ENCODE measurements at regions not wholly inside any gene's neighbourhood (a gene's known extent, or its start where the extent isn't known, plus 50 kb on each side); places are given as distances from the start of the nearest gene placed in this dataset.

DNA sequence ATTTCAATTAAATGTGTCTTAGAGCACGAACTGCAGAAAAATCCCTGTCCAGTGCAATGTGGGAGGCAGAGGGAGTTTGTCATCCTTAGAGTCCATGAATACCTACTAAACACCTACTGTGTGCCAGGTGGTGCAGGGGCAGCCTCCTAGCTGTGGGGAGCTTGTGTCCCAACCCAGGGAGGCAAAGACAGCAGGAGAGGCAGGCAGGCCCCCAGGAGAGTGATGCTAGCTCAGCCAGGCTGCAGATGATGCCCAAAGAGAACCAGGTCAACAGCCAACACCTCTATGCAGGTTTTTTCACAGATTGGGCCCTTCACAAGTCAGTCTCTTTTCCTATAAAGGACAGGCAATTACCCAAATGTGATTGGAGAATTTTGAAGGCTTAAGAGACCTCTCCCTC is 108.2 kb upstream of the UQCRFS1 start:
- no peak for DNase-seq (ENCODE audit: low read depth in 2 of 3, low spot score in 2 of 3)

DNA sequence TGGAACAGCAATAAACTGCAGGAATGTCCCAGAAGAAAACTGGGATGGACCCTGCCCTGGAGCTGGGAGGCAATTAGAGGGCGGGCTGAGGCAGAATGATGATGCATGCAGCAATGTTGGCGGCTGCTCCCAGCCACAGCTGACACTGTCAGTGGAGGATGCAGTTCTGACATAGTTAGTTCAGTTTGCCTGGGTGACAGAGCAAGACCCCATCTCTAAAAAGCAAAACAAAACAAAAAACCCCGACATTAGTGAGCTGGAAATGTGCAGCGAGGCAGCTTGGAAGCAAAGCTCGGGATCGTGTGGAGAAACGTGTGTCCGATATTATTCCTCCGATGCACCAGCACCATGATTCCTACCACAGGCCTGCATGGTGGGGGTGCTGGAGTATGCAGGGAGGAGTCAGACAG is 110.1 kb upstream of the UQCRFS1 start:
- no peak for DNase-seq (ENCODE audit: low read depth in 2 of 3, low spot score in 2 of 3)

DNA sequence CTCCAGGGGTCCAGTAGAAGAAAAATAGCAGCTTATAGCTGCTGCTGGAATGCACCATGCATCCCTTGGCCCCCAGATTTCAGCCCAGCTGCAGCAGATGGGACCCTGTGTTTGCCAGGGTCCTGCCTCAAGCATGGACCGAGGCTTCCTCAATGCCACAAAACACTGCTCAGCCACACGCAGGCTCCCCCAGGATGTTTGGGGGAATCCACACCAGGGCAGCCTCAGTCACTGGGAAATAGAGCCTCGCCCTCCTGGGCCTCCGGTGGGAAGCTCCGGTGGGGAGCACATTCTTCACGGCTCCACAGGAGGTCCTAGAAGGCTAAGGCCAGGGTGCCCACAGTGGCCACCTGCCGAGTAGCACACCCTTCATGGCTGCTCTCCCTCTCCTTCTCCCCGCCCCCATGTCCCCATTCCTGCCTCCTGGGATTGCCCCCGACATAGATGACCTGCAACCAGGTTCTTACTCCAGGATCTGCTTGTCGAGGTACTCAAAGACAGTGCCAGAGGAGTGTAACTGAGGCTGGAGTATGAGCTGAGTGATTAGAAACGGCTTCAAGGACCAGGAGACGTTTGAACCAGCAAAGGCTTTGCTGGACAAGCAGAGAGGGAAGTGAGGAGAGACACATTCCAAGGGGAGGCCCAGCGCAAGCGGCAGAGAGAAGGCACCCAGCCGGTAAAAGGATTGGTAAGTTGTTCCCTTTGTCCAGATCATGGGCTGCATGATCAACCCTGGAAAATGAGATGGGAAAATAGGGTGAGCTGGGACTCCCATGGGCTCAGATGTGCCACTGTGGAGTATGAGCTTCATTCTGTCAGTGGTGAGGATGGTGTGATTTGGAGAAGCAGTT is 110.7 kb upstream of the UQCRFS1 start:
- DNase-seq (ENCODE audit: low read depth in 2 of 3, low spot score in 2 of 3), result no peak

DNA sequence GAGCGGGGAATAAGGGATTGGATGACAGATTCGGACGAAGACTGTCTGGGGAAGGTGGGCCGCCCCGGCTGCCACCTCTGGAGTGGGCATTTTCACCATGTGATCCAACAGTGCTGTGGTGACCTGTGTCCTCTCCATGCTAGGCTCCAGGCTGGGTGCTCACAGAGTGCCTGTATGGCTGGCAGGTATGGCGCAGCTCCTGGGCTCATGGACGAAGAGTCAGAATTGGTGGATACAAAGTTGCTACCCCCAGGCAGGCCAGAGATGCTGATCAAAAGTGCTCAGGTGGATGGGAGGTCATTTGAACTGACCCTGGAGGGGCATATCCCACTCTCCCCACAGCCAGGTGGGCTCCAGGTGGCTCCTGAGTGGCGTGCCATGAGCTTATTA is 111.3 kb upstream of the UQCRFS1 start:
- no peak for DNase-seq (ENCODE audit: low read depth in 2 of 3, low spot score in 2 of 3)

DNA sequence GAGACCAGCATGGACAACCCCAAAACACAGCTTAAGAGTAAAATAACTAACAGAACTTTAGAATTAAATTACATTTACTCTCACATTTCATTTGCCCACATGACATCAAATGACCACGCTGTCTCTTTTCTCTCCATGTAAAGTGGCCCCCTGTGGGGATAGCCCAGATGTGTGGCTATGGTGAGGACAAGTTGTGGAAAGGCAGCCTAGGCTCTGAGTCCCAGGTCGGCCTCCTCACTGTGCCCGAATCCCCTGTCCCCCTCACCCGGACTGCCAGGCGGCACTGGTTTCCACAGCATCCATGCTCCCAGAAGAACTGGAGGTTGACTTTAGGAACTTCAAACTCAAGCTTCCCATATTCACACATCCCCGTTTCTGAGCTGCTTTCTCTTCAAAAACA is 111.8 kb upstream of the UQCRFS1 start:
- no peak for DNase-seq (ENCODE audit: low read depth in 2 of 3, low spot score in 2 of 3)

DNA sequence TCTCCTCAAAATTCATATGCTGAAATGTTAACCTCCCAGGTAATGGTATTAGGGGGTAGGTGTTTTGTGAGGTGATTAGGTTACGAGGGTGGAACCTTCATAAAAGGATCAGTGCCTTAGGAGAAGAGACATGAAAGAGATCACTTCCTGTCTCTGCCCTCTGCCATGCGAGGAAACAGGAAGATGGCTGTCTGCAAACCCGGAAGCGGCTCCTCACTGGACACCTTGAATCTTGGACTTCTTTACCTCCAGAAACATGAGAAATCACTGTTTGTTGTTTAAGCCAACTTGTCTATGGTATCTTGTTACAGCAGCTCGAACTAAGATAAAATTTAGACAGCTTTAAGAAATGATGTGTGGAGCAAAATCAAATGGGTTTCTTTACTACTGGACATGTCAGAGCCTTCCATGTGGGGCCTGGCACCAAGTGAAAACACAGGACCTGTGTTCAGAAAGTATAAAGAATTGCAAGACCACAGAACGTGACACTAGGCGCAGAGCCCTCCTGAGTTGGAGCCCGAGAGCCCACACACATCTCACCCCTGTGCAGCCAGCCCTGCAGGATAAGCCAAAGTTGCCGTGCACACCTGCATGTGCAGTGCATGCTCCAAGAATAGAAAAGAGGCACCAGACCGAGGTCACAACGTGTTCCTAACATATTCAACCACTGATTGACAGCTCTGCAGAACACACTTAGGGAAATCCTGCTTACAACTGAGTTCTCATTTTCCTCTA is 112.5 kb upstream of the UQCRFS1 start:
- no peak for DNase-seq (ENCODE audit: low read depth in 2 of 3, low spot score in 2 of 3)

DNA sequence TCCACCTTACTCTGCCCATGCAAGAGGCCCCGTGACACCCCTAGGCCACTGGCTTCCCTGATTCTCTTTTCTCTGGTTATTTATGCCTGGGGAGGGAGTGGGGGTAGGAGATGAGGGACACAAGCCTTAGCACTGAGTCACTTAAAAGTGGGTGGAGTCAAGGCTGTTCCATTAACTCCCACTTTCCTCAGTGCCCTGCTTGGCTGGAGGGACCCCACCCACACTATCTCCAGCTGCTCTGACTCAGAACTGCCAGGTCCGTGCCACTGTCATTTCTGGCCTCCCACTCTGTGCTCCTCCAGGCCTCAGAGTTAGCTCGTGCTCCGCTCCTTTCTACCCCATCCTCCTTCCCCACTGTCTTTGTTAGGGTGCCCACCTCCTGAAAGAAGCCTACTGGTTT is 113.4 kb upstream of the UQCRFS1 start:
- no peak for DNase-seq (ENCODE audit: low read depth in 2 of 3, low spot score in 2 of 3)

DNA sequence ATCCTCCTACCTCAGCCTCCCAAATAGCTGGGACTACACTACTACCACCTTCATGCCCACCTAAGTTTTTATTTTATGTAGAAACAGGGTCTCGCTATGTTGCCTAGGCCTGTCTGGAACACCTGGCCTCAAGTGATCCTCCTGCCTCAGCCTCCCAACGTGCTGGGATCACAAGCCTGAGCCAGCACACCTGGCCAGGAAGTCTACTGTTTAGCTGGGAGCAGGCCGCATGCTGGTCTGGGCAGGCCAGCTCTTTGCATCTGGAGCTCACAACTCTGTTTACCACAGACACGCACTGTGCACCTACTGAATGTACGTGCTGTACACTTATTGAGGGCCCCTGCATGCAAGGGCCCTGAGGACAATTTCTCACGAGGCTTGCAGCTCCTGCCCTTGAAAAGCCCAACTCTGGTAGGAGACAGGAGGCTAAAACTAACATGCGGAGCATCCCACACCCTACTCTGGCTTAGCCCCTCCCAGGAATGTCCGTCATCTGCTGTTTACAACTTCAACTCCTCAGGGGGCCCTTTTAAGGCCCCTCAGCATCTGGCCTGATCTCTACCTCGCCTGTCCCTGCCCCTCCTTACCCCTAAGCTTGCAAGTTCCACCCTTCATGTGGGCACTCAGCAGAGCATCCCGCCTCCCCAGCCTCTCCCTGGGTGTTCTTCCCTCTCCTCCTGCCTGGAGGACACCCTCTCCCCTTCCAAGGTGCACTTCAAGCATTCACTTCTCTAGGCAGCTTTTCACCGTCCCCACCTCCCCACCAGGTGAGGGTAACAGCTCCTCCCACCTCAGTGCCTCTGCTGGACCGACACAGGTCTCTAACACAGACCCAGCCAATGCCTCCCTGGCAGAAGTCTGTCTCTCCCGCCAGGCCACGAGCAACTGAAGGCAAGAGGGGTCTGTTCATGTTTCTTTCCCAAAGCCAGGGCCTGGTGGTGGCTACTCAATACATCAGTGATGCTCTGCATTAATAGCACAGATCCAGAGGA is 114.2 kb upstream of the UQCRFS1 start:
- no peak for DNase-seq (ENCODE audit: low read depth in 2 of 3, low spot score in 2 of 3)

DNA sequence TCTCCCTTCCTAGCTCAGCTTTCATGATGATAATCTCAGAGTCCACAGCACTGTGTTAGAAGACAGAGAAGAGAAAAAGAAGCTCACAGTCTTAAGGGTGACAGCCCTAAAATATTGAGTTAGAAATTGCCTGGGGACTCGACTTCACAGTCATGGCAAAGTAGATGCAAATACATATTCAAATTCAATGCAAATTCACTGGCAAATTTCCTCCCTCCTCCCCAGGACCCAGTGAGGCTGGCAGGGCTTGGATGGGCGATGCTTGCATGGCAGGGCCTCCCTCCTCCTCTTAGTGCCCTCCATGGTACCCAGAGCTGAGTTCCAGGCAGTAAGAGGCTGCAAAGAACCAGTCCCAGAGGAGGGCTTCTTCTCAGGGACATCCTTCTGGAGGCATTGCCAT is 115.6 kb upstream of the UQCRFS1 start:
- DNase-seq (ENCODE audit: low read depth in 2 of 3, low spot score in 2 of 3), result no peak

DNA sequence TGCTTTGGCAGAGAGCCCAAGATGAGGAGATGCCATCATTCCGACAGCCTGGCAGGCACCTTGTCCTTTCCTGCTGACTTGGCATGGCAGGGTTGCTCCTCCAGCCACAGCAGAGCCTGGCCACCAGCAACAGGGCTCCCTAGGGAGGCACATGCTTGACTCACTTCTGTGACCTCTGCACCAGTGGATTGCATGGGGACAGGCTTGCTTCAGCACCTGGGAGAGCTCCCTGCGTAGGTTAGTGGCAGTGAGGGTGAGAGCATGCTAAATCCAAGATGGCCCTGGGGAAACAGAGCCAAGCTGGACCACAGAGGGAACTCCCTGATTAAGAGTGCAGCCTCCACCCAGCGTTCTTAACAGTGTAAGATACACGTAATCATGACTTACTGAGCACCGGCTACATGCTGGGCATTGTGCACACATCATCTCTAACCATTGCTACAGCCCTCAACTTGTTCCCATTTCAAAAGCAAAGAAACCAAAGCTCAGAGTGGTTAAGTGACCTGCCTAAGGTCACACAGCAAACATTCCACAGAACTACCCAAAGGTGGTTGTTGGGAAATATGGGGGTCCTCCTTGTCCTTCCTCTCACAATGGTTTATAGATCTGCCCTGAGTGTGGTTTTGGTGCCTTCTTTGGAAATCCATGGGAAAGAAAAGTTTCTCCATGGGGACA is 116.6 kb upstream of the UQCRFS1 start:
- DNase-seq (ENCODE audit: low read depth in 2 of 3, low spot score in 2 of 3), result no peak

DNA sequence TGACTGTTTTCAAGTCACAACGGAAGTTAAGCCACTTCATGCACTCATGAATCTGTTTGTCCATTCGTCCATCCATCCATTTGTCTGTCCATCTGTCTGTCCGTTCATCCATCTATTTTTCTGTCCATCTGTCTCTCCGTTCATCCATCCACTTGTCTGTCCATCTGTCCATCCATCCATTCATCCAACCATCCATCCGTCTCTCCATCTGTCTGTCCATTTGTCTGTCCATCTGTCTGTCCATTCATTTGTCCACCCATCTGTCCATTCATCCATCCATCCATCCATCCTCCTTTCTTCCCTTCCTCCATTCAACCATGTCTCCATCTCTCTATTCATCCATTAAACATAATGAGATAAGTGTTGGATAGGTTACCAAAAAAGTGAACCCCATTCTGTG is 123.5 kb upstream of the UQCRFS1 start:
- DNase-seq (ENCODE audit: low read depth in 2 of 3, low spot score in 2 of 3), result no peak

DNA sequence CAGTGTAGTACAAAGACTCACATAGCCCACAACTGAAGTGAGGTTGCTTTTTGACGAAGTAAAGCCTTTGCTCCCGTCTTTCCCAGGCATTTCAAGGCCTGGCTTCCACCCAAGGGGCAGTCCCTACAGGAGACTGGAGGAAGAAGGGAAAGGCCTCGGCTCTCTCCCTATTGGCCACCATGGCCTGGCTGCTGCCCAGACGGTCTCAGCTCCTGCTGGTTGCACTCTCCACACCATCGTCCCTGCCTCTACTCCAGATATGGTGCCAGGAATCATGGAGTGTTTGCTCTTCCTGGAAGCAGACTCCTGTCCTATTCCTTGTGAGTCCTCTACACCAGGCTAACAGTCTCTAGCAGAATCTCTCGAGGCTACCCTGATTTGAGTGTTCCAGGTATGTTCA is 124.1 kb upstream of the UQCRFS1 start:
- DNase-seq (ENCODE audit: low read depth in 2 of 3, low spot score in 2 of 3), result no peak

DNA sequence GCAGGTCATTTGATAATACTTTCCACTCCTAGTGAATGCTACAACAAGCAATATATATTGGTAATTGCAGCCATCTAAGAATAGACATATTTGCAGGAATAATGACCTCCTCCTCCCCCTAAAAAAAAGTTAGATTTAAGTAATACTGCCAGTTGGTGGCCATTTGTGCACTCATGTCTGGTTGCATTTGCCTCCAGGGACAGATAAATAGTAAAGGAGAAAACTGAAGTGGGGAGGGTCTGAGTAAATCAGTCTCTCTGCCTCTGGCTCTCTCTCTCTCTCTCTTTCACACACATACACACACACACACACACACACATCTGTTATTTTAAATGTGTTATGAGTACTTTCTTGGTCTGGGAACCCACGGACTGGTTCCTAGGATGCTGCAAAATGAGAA is 125.5 kb upstream of the UQCRFS1 start:
- DNase-seq (ENCODE audit: low read depth in 2 of 3, low spot score in 2 of 3), result no peak

DNA sequence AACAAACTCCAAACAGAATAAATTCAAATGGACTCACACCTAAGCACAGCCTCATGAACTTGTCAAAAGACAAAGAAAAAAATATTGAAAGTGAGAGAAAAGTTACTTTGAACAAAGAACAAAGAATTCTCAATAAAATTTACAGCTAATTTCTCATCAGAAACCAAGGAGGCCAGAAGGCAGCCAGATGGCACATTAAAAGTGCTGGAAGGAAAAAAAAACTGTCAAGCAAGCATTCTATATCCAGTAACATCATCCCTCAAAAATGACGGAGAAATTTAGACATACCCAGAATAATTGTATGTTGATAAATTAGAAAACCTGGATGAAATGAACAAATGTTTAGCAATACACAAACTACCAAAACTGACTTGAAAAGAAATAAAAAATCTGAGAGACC is 129.8 kb upstream of the UQCRFS1 start:
- no peak for DNase-seq (ENCODE audit: low read depth in 2 of 3, low spot score in 2 of 3)

DNA sequence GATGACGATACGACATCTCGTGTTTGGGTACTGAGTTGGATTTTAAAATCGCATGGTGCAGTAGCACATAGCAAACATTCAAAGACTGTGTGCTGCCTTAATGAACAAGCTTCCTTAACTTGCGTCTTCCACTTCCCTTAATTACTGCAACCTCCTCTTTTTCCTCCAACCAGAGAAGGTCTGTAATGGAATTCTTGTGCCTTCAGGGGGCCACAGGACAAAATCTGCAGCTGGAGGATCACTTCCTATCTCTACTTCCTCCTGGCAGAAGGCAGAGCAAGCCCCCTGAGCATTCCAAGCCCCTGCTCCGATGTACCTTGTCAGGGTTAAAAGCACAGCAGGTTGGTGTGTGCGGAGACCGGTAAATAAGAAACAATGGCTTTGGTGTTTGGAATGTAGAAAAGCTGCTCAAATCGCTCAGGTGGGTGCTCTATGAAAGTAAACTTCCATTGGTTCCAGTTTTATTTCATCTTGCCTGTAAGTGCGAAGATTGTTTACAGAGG is 151.3 kb upstream of the UQCRFS1 start:
- no peak for DNase-seq (ENCODE audit: low read depth in 2 of 3, low spot score in 2 of 3)

DNA sequence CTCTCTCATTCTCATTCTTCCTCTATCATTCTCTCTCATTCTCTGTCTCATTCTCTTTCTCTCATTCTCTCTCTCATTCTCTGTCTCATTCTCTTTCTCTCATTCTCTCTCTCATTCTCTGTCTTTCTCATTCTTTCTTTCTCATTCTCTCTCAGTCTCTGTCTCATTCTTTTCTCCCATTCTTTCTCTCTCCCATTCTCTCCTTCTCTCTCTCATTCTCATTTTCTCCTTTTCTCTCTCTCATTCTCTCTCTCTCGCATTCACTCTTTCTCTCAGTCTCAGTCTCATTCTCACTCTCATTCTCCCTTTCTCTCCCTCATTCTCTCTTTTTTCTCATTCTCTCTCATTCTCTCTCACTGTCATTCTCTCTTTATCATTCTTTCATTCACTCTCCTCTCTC is 152.0 kb upstream of the UQCRFS1 start:
- DNase-seq (ENCODE audit: low read depth in 2 of 3, low spot score in 2 of 3), result no peak

DNA sequence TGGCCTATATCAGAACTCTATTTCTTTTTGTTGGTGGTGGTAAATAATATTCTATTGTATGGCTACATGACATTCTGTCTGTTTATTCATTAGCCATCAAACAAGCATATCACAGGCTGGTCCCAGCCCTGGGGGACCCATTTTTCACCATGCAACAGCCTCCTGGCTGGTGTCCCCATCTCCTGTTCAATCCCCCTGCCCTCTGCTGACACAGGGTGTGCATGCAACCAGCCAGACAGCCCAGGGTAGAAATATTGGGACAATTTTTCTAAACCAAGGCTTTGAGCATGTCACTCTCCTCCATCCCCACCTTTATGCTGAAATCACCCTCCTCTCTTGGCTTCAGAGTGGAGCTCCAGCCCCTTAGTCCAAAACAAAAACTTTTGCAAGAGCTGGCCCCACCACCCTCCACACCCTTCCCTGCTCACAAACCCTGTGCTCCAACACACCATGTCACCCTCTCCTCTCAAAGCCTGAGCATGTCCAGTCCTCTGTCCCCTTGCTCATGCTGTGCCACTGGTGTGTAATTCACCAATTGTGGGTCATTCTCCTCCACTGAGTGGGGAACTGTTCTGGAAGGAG is 153.0 kb upstream of the UQCRFS1 start:
- DNase-seq (ENCODE audit: low read depth in 2 of 3, low spot score in 2 of 3), result no peak

DNA sequence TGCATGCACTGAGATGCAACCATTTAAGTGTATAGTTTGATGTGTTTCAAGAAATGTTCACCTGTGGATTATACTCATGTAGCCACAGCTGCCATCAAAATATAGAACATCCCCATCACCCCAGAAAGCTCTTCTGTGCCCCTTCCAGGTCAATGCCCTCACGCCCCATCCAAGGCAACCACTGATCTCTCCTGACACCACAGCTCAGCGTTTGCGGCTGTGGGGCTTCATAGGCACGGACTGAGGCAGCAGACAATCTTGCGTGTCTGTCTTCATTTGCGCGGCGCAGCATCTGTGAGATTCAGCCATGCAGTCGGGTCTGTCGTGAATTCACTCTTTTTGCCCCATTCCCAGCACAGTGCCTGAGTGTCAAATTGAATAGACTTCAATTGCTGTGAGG is 153.8 kb upstream of the UQCRFS1 start:
- DNase-seq (ENCODE audit: low read depth in 2 of 3, low spot score in 2 of 3), result no peak

DNA sequence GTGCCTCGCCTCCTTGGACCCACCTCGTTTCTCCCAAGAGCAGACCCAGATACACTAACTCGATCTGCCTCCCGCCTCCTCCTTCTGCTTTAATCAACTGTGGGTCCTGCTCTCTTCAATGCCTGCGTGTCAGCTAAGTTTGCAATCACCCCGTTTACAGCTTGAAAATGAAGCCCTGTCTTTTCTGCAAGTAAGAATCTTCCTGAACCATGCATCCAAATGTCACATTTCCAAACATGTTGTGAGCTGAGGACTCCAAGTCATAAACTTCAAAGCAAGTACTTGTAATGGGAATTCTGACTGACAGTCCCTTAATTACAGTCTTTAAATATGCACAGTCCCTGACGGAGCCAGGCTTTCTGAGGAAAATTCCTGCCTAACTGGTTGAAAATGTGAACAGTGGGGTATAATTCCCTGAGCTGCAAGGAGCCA is 154.9 kb upstream of the UQCRFS1 start:
- DNase-seq (ENCODE audit: low read depth in 2 of 3, low spot score in 2 of 3), result no peak

DNA sequence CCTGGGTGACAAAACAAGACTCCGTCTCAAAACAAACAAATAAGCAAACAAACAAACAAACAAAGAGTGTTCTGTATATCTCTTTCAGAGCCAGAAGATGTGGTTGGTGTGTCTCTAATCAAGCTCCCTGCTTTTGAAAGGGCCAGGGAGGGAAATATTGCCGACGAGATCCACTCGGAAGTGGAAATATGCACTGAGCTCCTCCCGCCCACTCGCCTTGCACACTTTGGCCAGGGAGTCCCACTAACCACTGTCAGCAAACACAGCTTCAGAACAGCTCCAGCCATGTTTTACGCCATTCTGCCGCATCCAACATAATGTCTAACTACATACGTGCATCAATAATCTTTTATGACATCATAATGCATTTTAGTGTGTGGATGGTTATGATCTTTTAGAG is 155.5 kb upstream of the VSTM2B start:
- DNase-seq (ENCODE audit: low read depth in 2 of 3, low spot score in 2 of 3), result no peak

Measured in activated CD8-positive, alpha-beta memory T cell treated with anti-CD3 and anti-CD28 coated beads for 48 hours (primary cell).